H1 (cell line): ENCODE measurements at regions not wholly inside any gene's neighbourhood (a gene's known extent, or its start where the extent isn't known, plus 50 kb on each side); places are given as distances from the start of the nearest gene placed in this dataset.

Source experiments
- CTCF ChIA-PET: fragments of 300-600 bp; sonication (Branson Sonifier 250); formaldehyde crosslinking; loops from one replicate; lab custom pipeline; 2021; ENCODE audit not compliant: partially characterized antibody; lab: Charles Lee
- POLR2A ChIA-PET: fragments of 300-600 bp; sonication (Branson Sonifier 250); formaldehyde crosslinking; loops from one replicate; lab custom pipeline; 2021; ENCODE audit warnings: inconsistent platforms; ENCODE audit not compliant: partially characterized antibody; lab: Charles Lee
- DNase-seq, 2 experiments: peaks; one replicate each; pipeline versions ENCODE4 v3.0.0 to v3.0.0-alpha.2; 2010 to 2022; ENCODE audit warnings: low spot score in 2 of 2, low read depth in 1 of 2, mixed read lengths in 1 of 2
- FAIRE-seq: peaks from 2 replicates; lab custom pipeline; 2011; peaks lifted over from hg19 to GRCh38; lab: Jason Lieb, UNC
- H2AFZ ChIP-seq: 2 replicates; pipeline ENCODE4 v1.8.1; 2012; ENCODE audit warnings: low read length, inconsistent platforms
- H2AK5ac ChIP-seq: 2 replicates; pipeline ENCODE4 v1.6.1; 2013; ENCODE audit warnings: low read depth, low read length
- H2BK120ac ChIP-seq: replicated peaks from 2 replicates; pipeline ENCODE3; 2013; ENCODE audit warnings: low read depth, low read length, inconsistent platforms
- H2BK12ac ChIP-seq: 2 replicates; pipeline ENCODE4 v1.6.1; 2013; ENCODE audit warnings: low read depth, low read length
- H2BK15ac ChIP-seq: 2 replicates; pipeline ENCODE4 v1.6.1; 2013; ENCODE audit warnings: low read length
- H2BK20ac ChIP-seq: 2 replicates; pipeline ENCODE4 v1.6.1; 2013; ENCODE audit warnings: low read length
- H2BK5ac ChIP-seq: 2 replicates; pipeline ENCODE4 v1.6.1; 2013; ENCODE audit warnings: low read depth, low read length
- H3K14ac ChIP-seq: 2 replicates; pipeline ENCODE4 v1.6.1; 2013; ENCODE audit warnings: inconsistent platforms; ENCODE audit not compliant: insufficient read length
- H3K18ac ChIP-seq: 2 replicates; pipeline ENCODE4 v1.6.1; 2013; ENCODE audit warnings: low read length; ENCODE audit errors: extremely low read depth
- H3K23ac ChIP-seq: 2 replicates; pipeline ENCODE4 v1.6.1; 2013; ENCODE audit warnings: inconsistent platforms; ENCODE audit not compliant: insufficient read length
- H3K23me2 ChIP-seq: 2 replicates; pipeline ENCODE4 v1.6.1; 2013; ENCODE audit warnings: low read depth, low read length
- H3K27ac ChIP-seq: 2 replicates; pipeline ENCODE4 v1.6.1; 2011; ENCODE audit warnings: low read depth, low read length, inconsistent platforms
- H3K27me3 ChIP-seq, 4 experiments: replicated peaks in 1 of 4; 1 replicate in 1 of 4; 2 replicates in 3 of 4; pipeline versions ENCODE4 v1.6.1 to v1.8.1; 2011 to 2013; ENCODE audit warnings: low read length in 3 of 4, mild to moderate bottlenecking in 3 of 4, inconsistent platforms in 2 of 4, mixed read lengths in 2 of 4, moderate library complexity in 1 of 4; ENCODE audit not compliant: control insufficient read depth in 3 of 4, insufficient read depth in 3 of 4; ENCODE audit errors: extremely low read depth in 1 of 4
- H3K36me3 ChIP-seq, 4 experiments: 2 replicates each; pipeline versions ENCODE4 v1.6.1 to v1.8.1; 2011 to 2013; ENCODE audit warnings: mild to moderate bottlenecking in 4 of 4, low read length in 3 of 4, moderate library complexity in 2 of 4, control low read depth in 1 of 4, inconsistent platforms in 1 of 4; ENCODE audit not compliant: insufficient read depth in 4 of 4, control insufficient read depth in 2 of 4
- H3K4ac ChIP-seq: replicated peaks from 2 replicates; pipeline ENCODE3; 2013; ENCODE audit warnings: low read length, low read depth, mixed read lengths, inconsistent platforms; ENCODE audit not compliant: insufficient read length
- H3K4me1 ChIP-seq, 4 experiments: replicated peaks in 1 of 4; 1 replicate in 1 of 4; 2 replicates in 3 of 4; pipeline versions ENCODE4 v1.6.1 to v1.8.1; 2011 to 2013; ENCODE audit warnings: low read length in 3 of 4, inconsistent platforms in 2 of 4, mixed read lengths in 1 of 4; ENCODE audit not compliant: insufficient read depth in 4 of 4, control insufficient read depth in 3 of 4
- H3K4me2 ChIP-seq, 2 experiments: 2 replicates each; pipeline versions ENCODE4 v1.6.1 to v1.8.1; 2011 to 2013; ENCODE audit warnings: low read depth in 2 of 2, low read length in 2 of 2, control low read depth in 1 of 2, inconsistent platforms in 1 of 2, mild to moderate bottlenecking in 1 of 2; ENCODE audit not compliant: insufficient read depth in 1 of 2
- H3K4me3 ChIP-seq, 4 experiments: fragments of 200-600, 300-600 bp in 1 of 4; sonication (generic), shearing (Covaris generic), sonication (Bioruptor Twin) in 1 of 4; 2 replicates each; pipeline versions ENCODE4 v1.5.1 to v1.8.1; 2011 to 2016; ENCODE audit warnings: low read length in 4 of 4, low read depth in 3 of 4, control low read depth in 2 of 4, inconsistent platforms in 2 of 4, mild to moderate bottlenecking in 2 of 4, mixed read lengths in 1 of 4, moderate library complexity in 1 of 4; ENCODE audit not compliant: insufficient read depth in 2 of 4; ENCODE audit errors: extremely low read depth in 1 of 4
- H3K56ac ChIP-seq: replicated peaks from 2 replicates; pipeline ENCODE3; 2013; ENCODE audit warnings: low read depth, mild to moderate bottlenecking, mixed read lengths, low read length, inconsistent platforms; ENCODE audit not compliant: insufficient read length
- H3K79me1 ChIP-seq: 2 replicates; pipeline ENCODE4 v1.6.1; 2013; ENCODE audit warnings: low read depth, low read length, control low read depth
- H3K79me2 ChIP-seq, 2 experiments: 2 replicates each; pipeline versions ENCODE4 v1.6.1 to v1.8.1; 2012 to 2013; ENCODE audit warnings: low read length in 2 of 2, mild to moderate bottlenecking in 2 of 2, inconsistent platforms in 1 of 2; ENCODE audit not compliant: insufficient read depth in 2 of 2, control insufficient read depth in 1 of 2
- H3K9ac ChIP-seq, 4 experiments: replicated peaks in 1 of 4; 1 replicate in 1 of 4; 2 replicates in 3 of 4; pipeline versions ENCODE4 v1.6.1 to v1.8.1; 2011 to 2013; ENCODE audit warnings: low read depth in 3 of 4, low read length in 3 of 4, control low read depth in 2 of 4, mild to moderate bottlenecking in 2 of 4, moderate library complexity in 2 of 4, inconsistent platforms in 1 of 4; ENCODE audit errors: extremely low read depth in 1 of 4
- H3K9me3 ChIP-seq, 2 experiments: 2 replicates each; pipeline versions ENCODE4 v1.6.1 to v1.8.1; 2012 to 2013; ENCODE audit warnings: mild to moderate bottlenecking in 2 of 2, moderate library complexity in 2 of 2, control low read depth in 1 of 2, inconsistent platforms in 1 of 2, low read depth in 1 of 2, low read length in 1 of 2, mixed read lengths in 1 of 2; ENCODE audit not compliant: insufficient read depth in 2 of 2
- H4K20me1 ChIP-seq, 2 experiments: replicated peaks in 1 of 2; 2 replicates each; pipeline versions ENCODE3 to v1.8.1; 2011 to 2013; ENCODE audit warnings: inconsistent platforms in 2 of 2, low read length in 2 of 2, mild to moderate bottlenecking in 1 of 2; ENCODE audit not compliant: insufficient read depth in 2 of 2, control insufficient read depth in 1 of 2
- H4K5ac ChIP-seq: 2 replicates; pipeline ENCODE4 v1.6.1; 2013; ENCODE audit warnings: low read length, low read depth, mixed read lengths, inconsistent platforms; ENCODE audit not compliant: insufficient read length
- H4K8ac ChIP-seq: 2 replicates; pipeline ENCODE4 v1.8.0; 2013; ENCODE audit warnings: mild to moderate bottlenecking, moderate library complexity, low read length, inconsistent platforms; ENCODE audit not compliant: insufficient read depth; ENCODE audit errors: extremely low read depth
- H4K91ac ChIP-seq: replicated peaks from 2 replicates; pipeline ENCODE3; 2013; ENCODE audit warnings: low read length, mixed read lengths, inconsistent platforms; ENCODE audit not compliant: insufficient read length
- CBX5 ChIP-seq: fragments of 300-800, 300-1000 bp; sonication (generic); IDR thresholded peaks from 2 replicates; pipeline ENCODE4 v1.7.1; 2016; ENCODE audit warnings: antibody characterized with exemption, low read length, low read depth
- CBX8 ChIP-seq: fragments of 300-800, 300-1000 bp; sonication (generic); IDR thresholded peaks from 2 replicates; pipeline ENCODE4 v1.7.1; 2016; ENCODE audit warnings: low read depth, low read length, borderline replicate concordance
- CHD2 ChIP-seq: IDR thresholded peaks from 2 replicates; pipeline ENCODE4 v1.6.1; 2012; ENCODE audit warnings: low read length, improper control_type of control experiment
- HDAC2 ChIP-seq, 2 experiments: fragments of 300-600 bp in 1 of 2; sonication (generic) in 1 of 2; IDR thresholded peaks; 2 replicates each; pipeline ENCODE4 v1.6.1; 2011 to 2012; ENCODE audit warnings: low read depth in 2 of 2, low read length in 2 of 2, mild to moderate bottlenecking in 2 of 2, moderate library complexity in 2 of 2, borderline replicate concordance in 1 of 2, inconsistent platforms in 1 of 2
- NANOG ChIP-seq: IDR thresholded peaks from 2 replicates; pipeline ENCODE4 v1.6.1; 2011; ENCODE audit warnings: low read length, low read depth, mild to moderate bottlenecking, inconsistent platforms; ENCODE audit not compliant: insufficient read depth, poor library complexity, severe bottlenecking
- NRF1 ChIP-seq: IDR thresholded peaks from 2 replicates; pipeline ENCODE4 v1.6.1; 2011; ENCODE audit warnings: mild to moderate bottlenecking, low read depth, low read length, improper control_type of control experiment
- RBBP5 ChIP-seq: IDR thresholded peaks from 2 replicates; pipeline ENCODE4 v1.7.1; 2012; ENCODE audit warnings: low read depth, mild to moderate bottlenecking, inconsistent platforms, low read length, moderate library complexity, borderline replicate concordance
- RFX5 ChIP-seq: IDR thresholded peaks from 2 replicates; pipeline ENCODE4 v1.6.1; 2011; ENCODE audit warnings: low read depth, low read length, improper control_type of control experiment, borderline replicate concordance
- SAP30 ChIP-seq: fragments of 300-600 bp; sonication (generic); IDR thresholded peaks from 2 replicates; pipeline ENCODE4 v1.7.1; 2012; ENCODE audit warnings: low read length, moderate library complexity, mild to moderate bottlenecking, inconsistent platforms; ENCODE audit not compliant: insufficient read depth, insufficient replicate concordance
- SP4 ChIP-seq: IDR thresholded peaks from 2 replicates; pipeline ENCODE4 v1.6.1; 2012; ENCODE audit warnings: low read length, inconsistent platforms
- TAF7 ChIP-seq: optimal IDR thresholded peaks from 2 replicates; pipeline ENCODE3; 2011; ENCODE audit warnings: low read depth, mild to moderate bottlenecking, inconsistent platforms, low read length, moderate library complexity, borderline replicate concordance
- TEAD4 ChIP-seq: IDR thresholded peaks from 2 replicates; pipeline ENCODE4 v1.6.1; 2012; ENCODE audit warnings: low read depth, low read length, inconsistent platforms, mixed read lengths
- YY1 ChIP-seq: IDR thresholded peaks from 2 replicates; pipeline ENCODE4 v1.6.1; 2011; ENCODE audit warnings: low read depth, mild to moderate bottlenecking, low read length
- WGBS, 2 experiments: shearing (Covaris generic) in 1 of 2; methylation state at CpG; one replicate each; pipeline versions ENCODE4 v1.1.6 to v1.1.7; 2013 to 2015; ENCODE audit warnings: low lambda C conversion rate in 2 of 2, mixed read lengths in 2 of 2, inconsistent platforms in 1 of 2, low coverage in 1 of 2, missing lambda C conversion rate in 1 of 2; ENCODE audit not compliant: insufficient replicate concordance in 2 of 2, insufficient coverage in 1 of 2, insufficient read length in 1 of 2; ENCODE audit errors: extremely low coverage in 1 of 2, missing lambda C conversion rate in 1 of 2; 5-methylcytosine and 5-hydroxymethylcytosine counted together

DNA sequence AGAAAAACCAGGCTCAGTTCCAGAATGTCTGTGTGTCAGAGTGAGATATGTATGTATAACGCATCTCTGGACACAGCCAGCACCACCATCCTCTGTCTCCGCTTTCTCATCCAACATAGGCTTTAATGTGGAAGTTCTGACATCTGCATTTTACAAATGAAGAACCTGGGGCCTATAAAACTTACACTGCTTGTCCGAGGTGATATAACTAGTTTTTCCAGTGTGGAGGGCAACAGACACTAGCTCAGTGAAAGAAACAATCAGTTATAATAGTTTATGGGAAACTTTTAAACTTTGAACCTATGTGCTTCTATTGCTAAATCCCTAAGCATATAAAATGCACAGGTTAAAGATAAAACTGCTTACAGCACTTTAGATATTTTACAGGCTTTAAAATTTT, 208.7 kb downstream of the CRPPA start:
- Histone ChIP-seq H3K79me1 (no peaks in the 10 kb centered on the region), H2BK120ac (no peak overlapping the region), H2BK15ac (no peak overlapping the region), H2AK5ac (no peak overlapping the region), H2AFZ (no peak overlapping the region), H3K4me3 (no peak overlapping the region), H3K27ac (no peak overlapping the region), H4K5ac (no peak overlapping the region), H3K56ac (no peak overlapping the region), H3K14ac (no peak overlapping the region), H3K79me2 (no peaks in the 10 kb centered on the region), H3K4me2 (no peak overlapping the region), H4K91ac (no peak overlapping the region), H2BK12ac (no peak overlapping the region), H4K8ac (no peak overlapping the region), H3K4me1 (peaks cover 0 to 3% (median 0%) of the 10 kb centered on the region in 4 experiments; a peak in 1 of 7 replicates), H3K36me3 (no peaks in the 10 kb centered on the region), H3K23ac (no peak overlapping the region), H3K4ac (no peak overlapping the region), H3K18ac (no peak overlapping the region), H4K20me1 (no peaks in the 10 kb centered on the region), H2BK20ac (no peak overlapping the region), H3K9me3 (no peaks in the 10 kb centered on the region), H2BK5ac (no peak overlapping the region), H3K27me3 (no peaks in the 10 kb centered on the region), H3K9ac (no peak overlapping the region), H3K23me2 (no peaks in the 10 kb centered on the region)
- no peak for DNase-seq
- ChIA-PET CTCF (no interaction called here), POLR2A (no interaction called here)
- 85% methylated on average over 3 of the region's 3 CpGs; no CpG with 5 or more reads in 1 of the 2 experiments for WGBS, 2 experiments
- no peak for TF ChIP-seq CBX8
- no peak for TF ChIP-seq RFX5
- no peak for TF ChIP-seq SP4
- TF ChIP-seq TAF7, result no peak
- no peak for TF ChIP-seq SAP30
- TF ChIP-seq RBBP5, result no peak
- TF ChIP-seq TEAD4, result no peak
- no peak for TF ChIP-seq CHD2
- TF ChIP-seq NANOG, result no peak
- TF ChIP-seq HDAC2 (IDR thresholded peaks at IDR 0.05; ENCODE audit: borderline replicate concordance in 1 of 2, low read depth in 2 of 2, low read length in 2 of 2), result no peak
- no peak for TF ChIP-seq NRF1
- no peak for TF ChIP-seq YY1
- no peak for TF ChIP-seq CBX5
- no peak for FAIRE-seq
